GM19372 (cell line): ENCODE measurements at regions not wholly inside any gene's neighbourhood (a gene's known extent, or its start where the extent isn't known, plus 50 kb on each side); places are given as distances from the start of the nearest gene placed in this dataset.

ENCODE experiments used
- ATAC-seq: cut with Tn5 transposase; IDR thresholded peaks from one replicate; pipeline ENCODE4 v1.9.1; 2021; ENCODE audit warnings: mild to moderate bottlenecking, low read depth, moderate library complexity; ENCODE audit not compliant: unreplicated experiment

- ATAC-seq = peak; percentile 72
Measured at GRCh38 chr9:89234205-89235067, 55.8 kb upstream of the SHC3 start.

GRCh38 chr9:89236955-89237573 lies 58.4 kb upstream of the SHC3 start:
- ATAC-seq = no peak

- no peak for ATAC-seq
Measured at GRCh38 chr9:89238424-89238823, 59.8 kb upstream of the SHC3 start.

GRCh38 chr9:89243296-89244061 lies 64.9 kb upstream of the SHC3 start:
- ATAC-seq = no peak

- no peak for ATAC-seq
Measured at GRCh38 chr9:89246840-89247239, 64.2 kb upstream of the CKS2 start.

- no peak for ATAC-seq
Measured at GRCh38 chr9:89247431-89248353, 63.3 kb upstream of the CKS2 start.

- ATAC-seq = no peak
Measured at GRCh38 chr9:89249001-89249400, 62.0 kb upstream of the CKS2 start.

GRCh38 chr9:89252651-89253267 lies 58.2 kb upstream of the CKS2 start:
- no peak for ATAC-seq

GRCh38 chr9:89254058-89254772 lies 56.8 kb upstream of the CKS2 start:
- ATAC-seq = no peak

- no peak for ATAC-seq
Measured at GRCh38 chr9:89254773-89255125, 56.2 kb upstream of the CKS2 start.

- no peak for ATAC-seq
Measured at GRCh38 chr9:89256225-89256624, 54.8 kb upstream of the CKS2 start.

GRCh38 chr9:89256642-89257041 lies 54.4 kb upstream of the CKS2 start:
- no peak for ATAC-seq

- no peak for ATAC-seq
Measured at GRCh38 chr9:89260525-89260924, 50.5 kb upstream of the CKS2 start.
